NCI-H2081 (cell line): ENCODE measurements at regions not wholly inside any gene's neighbourhood (a gene's known extent, or its start where the extent isn't known, plus 50 kb on each side); places are given as distances from the start of the nearest gene placed in this dataset.

Experiments used
- DNase-seq, 2 experiments: peaks; one replicate each; lab custom pipeline; 2025; lab: John Stamatoyannopoulos, UW

GRCh38 chr12:74482115-74482514 lies 55.5 kb upstream of the ATXN7L3B start:
- DNase-seq, result no peak

DNA sequence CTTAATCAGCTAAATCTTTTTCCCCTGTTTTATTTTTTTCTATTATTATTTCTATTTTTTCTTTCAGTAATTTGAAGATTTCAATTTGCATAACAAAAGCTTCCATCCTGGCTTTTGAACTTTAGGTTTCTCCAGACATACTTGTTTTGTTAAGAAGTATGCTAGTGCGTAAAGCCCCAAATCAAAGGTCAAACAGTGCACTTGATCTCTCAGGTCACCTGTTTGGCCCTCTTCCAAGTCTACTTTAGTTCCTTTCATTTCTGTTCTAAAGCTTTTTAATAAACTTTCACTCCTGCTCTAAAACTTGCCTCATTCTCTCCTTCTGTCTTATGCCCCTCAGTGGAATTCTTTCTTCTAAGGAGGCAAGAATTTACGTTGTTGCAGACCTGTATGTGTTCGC lies 54.6 kb upstream of the ATXN7L3B start:
- no peak for DNase-seq
